ENCODE measurements at regions not wholly inside any gene's neighbourhood (a gene's known extent, or its start where the extent isn't known, plus 50 kb on each side); places are given as distances from the start of the nearest gene placed in this dataset.
"Not testable (repeated sequence)": the region's sequence is repeated elsewhere in the genome, so short reads cannot be mapped to it uniquely, and the experiment has no call there.

DNA sequence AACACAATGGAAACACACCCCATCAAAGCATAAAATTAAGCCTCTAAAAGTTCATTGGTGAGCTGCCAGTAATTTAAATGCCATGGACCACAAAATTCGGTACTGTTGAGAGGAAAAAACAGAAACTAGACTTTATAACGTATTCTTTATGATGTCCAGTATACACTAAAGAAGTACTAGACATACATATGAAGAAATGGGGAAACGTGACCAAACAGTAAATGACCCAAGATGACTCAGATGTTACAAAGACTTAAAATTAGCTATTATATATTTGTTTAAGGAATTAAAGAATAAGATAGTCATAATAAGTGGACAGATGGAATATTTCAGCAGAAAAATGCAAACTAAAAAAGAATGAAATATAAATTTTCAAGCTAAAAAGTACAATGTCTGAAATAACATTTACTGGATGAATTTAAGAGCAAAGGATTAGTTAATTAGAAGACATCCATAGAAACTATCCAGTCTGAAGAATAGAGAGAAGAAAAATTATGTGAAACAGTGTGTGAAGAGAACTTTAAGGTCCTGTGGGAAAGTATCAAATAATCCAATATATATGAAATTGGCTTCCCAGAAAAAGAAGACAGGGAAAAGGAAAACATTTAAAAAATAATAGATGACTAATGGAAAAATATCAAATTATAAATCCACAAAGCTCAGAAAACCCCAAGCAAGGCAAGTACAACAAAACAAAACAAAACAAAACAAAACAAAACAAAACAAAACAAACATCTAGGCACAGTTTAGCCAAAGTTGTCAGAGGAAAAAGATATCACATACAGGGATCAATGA is 69.4 kb downstream of the SAMD9 start:
- no peak for ATAC-seq

DNA sequence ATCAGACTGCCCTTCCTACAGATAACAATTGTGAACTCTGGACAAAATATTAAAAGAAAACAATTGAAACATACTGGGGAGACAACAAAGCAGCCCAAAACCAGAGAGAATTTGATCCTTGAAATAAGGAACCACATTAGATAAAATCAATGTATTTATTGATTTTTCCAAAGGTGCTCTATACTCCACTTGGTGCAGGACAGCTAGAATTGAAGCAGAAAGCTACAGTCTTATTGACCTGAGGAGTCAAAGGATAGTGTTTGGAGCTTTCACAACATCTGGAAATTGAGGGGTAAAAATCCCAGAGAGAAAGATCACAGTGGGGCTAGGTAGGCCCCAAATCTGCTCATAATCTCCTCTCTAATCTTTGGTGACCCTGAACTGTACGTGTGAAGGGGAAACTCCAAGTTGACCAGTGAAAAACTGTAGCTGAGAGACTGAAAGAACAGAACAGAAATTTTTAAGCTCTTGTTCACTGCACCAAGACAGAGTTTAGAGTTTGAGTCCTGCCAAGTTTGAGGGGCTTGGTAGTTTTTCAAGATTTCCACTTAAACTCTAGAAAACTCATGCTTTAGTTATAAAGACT is 70.2 kb downstream of the SAMD9 start:
- no peak for ATAC-seq

DNA sequence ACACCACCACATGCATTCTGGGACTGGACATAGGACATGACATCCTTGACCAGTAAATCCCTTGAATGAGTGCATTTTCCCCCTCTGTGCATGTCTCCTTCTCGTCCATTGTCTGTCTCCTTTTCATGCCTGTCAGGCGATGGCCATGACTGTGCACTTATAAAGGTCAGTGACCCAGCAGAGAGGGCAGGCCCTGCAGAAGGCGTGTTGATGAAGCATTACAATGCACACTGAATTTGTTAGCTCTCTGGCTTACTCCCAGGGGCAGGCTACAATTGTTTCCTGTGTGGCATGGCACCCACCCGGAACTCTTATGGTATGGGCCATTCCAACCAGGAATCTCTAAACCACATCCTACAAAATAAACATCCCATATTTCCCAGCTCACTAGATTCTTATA is 71.1 kb downstream of the SAMD9 start:
- no peak for ATAC-seq

DNA sequence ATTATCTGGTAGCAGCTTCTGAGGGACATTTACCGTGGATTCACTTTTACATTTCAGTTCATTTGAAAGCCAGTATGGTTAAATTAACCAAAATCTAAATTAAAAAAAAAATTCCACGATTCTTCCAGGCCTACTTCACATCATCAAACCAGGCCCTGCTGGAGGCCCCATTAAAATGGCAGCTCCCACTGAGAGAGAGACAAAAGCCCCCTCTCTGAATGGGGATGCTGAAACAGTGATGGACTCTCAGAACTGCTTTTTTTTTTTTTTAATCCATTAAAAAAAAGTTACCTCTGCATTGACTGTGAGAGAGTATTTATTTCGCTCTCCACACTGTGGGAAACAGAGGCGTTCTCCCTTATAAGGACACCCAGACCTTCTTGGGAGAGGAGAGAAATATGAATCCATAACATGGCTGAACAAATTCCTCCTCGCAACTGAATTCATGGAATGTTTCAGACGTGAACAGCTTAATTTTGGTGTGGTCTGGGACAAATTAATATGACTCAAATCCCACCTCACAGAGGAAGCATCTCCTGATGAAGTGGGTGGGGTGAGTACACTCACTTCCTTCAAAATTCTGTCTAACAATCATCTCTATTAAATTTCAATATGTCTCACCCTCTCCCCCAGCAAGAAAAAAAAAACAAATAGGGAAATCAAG is 73.5 kb downstream of the SAMD9 start:
- no peak for ATAC-seq

DNA sequence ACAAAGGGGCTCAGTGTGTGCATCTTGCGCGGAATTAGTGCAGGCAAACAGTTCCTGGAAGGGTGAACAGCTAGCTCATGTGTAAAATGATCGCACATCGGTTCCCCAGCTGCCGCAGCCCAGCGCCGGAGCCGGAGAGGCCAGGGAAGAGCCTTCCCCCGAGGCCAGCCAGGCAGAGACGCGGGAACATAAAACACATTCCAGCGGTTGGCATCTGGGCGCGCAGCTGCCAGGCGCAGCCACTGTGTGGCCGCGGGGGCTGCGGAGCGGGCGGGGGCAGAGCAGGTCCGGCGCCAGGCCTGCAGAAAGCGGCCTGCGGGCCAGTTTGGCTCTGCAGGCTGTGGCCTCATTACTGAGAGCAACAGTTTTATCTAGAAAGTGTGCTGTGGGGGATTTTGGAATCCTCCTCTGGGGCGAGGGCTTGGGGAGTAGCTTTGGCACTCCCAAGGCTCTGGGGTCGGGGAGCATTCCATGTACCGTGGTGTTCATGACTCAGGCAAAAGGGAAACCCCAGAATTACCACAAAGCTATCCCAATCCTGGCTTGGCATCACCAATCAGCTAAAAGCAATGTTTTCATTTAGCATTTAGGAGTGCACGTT is 74.3 kb downstream of the SAMD9 start:
- ATAC-seq = no peak

DNA sequence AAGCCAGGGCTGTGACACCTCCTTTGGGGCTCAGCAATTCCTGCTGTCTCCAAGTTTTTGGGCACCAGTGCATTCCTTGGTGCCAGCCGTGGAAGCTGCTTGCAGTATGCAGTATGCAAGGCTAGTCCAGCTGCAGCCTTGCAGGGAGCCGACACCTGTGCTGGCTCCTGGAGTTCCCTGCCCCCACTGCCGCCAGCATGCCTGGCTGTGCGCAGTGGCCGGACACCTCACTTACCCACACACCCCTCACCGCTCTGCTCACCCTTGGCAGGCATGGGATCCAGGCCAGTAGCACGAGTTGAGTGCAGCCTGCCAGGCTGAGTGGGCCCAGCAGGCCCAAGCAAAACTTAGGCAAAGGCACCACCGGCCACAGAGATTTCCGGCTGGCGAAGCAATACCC is 77.4 kb downstream of the SAMD9 start:
- ATAC-seq = no peak

DNA sequence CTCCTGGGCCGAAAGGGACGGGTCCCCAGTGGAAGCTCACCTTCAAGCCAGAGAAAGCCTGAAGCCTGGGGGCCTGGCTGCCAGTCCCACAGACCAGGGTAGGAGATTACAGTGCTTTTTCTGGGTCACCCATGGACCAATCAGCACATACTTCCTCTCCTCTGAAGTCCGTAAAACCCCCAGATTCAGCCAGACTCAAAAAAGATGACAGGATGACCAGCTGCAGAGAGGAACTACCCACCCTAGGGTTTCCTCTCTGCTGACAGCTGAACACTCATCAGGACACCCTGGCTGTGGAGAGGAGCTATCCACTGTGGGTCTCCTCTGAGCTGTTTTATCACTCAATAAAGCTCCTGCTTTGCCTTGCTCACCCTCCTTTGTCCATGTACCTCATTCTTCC is 78.0 kb downstream of the SAMD9 start:
- ATAC-seq = no peak

DNA sequence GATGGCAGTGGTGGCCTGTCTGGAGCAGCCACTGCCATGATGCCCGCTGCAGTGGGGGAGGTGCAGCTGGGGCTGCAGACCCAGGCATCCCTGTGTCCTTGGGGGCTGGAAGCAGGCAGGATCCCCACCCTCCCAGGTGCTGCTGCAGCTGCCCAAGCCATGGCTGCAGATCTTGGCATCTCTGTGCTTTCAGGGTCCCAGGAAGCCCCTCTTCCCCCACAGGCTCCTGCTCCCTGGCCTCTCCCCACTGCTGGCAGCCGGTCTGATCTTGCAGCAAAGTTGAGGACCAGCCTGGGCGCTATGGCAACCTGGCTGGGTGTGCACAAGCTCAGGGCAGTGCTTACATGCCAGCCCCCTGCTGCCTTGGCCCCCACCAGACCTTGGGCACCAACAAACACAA is 78.5 kb downstream of the SAMD9 start:
- ATAC-seq = no peak

DNA sequence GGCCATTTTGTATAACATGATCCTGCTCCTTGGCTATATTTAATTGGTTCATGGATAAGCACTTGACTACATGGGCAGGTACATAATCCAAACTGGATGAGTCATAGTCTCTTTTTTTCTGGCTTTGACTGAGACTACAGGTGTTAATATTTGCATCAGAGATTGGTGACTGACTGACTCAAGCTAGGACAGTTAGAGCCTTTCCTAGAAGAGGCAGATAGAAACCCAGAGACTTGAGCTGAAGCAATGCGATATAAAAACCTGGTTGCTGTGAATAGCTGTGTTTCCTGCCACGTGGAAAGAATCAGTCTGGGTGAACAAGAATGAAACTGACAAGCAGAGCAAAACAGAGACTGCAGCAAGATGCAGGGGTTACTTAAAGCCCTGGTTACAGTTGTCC is 81.0 kb downstream of the SAMD9 start:
- peak; percentile 94 to 96 for ATAC-seq

DNA sequence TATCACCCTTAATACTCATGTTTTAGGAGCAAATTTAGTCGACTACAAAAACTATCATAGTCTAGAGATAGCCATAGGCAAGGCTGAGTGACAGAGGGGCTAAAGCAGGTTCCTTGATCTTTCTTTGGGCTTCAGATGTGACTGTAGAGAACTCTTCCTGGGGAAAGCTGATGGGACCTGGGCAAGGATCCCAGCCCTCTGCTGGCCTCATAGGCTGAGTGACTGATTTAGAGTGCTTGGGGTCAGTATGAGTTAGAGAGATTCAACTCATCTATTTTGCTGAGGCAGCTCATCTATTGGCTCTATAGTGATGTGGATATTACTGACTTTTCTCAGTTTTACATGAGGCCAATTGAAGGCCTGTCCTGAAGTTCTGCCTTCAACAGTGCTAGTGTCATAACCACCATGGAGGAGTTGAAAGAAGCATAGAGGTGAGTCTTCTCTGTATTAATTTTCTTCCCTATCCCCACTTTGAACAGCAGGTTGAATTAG is 81.6 kb downstream of the SAMD9 start:
- peak; percentile 5 to 20 for ATAC-seq

DNA sequence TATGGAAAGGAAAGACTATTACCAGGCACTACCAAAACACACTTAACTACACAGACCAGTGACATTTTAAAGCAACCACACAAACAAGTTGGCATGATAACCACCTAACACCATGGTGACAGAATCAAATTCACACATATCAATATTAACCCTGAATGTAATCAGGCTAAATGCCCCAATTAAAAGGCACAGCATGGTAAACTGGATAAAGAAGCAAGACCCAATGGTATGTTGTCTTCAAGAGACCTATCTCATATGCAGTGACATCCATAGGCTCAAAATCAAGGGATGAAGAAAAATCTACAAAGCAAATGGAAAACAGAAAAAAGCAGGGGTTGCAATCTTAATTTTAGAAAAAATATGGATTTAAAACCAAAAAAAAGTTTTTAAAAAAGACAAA is 86.0 kb downstream of the SAMD9 start:
- ATAC-seq = no peak

DNA sequence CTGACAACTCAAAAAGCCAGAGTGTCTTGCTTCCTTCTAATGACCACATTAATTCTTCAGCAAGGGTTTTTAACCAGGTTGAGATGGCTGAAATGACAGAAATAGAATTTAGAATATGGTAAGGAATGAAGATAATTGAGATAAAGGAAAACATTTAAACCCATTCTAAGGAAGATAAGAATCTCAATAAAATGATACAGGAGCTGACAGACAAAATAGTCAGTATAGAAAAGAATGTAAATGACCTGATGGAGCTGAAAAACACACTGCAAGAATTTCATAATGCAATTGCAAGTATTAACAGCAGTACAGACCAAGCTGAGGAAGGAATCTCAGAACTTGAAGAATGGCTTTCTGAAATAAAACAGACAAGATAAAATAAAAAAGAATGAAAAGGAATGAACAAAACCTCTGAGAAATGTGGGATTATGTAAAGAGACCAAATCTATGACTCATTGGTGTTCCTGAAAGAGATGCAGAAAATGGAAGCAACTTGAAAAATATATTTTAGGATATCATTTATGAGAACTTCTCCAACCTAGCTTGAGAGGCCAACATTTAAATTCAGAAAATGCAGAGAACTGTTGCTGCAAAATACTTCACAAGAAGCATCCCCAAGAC is 87.1 kb downstream of the SAMD9 start:
- no peak for ATAC-seq

DNA sequence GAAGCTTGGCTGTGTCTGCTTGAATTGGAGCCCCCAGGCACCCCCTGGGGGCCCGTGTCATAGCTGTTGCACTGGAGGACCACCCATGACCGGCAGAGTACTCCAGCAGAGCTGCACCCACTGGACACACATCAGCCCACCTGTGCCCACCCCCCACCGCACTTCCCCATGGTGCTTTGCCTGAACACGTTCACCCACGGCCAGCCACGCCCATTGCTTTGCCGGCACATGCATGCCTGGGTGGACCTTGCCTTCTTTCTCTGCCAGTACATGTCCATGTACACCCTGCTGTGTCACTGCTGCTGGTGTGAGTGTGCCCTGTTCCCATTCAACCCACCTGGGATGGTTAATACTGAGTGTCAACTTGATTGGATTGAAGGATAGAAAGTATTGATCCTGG is 88.7 kb downstream of the SAMD9 start:
- ATAC-seq = no peak

DNA sequence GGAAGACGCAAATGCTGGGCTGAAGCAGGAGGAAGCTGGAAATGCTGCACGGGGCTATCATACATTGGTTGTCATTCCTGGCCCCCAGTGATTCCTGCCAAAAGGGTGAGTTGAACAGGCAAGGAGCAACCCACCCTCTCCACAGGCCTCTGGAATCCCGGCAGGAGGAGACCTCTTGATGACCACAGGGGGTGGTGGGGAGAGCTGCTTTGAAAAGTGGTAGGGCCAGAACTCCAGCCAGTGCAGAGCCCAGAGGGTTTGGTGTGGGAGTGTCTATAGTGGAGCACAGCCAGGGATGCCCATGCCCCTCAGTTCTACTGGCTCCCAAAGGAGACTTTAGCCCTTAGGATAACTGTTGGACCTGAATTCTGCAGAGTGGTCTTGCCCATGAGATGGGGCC is 89.2 kb downstream of the SAMD9 start:
- ATAC-seq = no peak

DNA sequence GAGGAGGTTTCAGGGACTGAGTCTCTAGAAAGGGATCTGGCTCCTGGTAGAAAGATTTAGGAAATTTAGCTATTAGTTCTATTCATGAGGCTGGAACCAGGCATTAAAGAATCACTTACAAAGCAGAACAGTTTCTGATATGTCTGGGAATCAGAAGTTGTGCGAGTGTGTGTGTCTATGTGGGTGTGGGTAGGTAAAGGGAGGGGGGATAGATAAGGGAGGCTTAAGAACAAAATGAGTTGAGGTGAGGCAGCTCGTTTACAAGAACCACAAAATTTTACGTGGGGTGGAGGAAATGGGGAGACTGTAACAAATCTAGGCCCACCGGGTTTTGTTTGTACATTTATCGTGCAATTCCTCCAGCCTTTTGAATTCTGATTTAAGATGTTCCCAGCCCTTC is 90.7 kb downstream of the SAMD9 start:
- ATAC-seq = no peak

DNA sequence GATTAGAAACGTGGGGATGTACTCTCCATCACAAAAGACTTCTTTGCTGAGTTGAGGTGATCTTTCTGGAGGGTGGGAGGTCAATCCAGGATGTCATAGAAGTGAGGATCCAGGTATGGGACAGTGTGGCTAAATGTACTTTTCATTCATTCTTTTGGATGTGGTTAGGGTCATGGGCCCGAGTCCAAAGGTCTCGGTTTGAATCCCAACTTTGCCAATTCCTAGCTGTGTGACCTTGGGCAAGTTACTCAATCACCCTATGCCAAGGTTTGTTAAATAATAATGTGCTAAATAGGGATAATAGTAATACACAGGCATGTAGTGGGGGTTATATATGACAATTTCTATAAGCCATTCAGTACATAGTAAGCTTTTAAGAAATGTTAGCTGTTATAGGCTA is 91.4 kb downstream of the SAMD9 start:
- ATAC-seq = no peak

DNA sequence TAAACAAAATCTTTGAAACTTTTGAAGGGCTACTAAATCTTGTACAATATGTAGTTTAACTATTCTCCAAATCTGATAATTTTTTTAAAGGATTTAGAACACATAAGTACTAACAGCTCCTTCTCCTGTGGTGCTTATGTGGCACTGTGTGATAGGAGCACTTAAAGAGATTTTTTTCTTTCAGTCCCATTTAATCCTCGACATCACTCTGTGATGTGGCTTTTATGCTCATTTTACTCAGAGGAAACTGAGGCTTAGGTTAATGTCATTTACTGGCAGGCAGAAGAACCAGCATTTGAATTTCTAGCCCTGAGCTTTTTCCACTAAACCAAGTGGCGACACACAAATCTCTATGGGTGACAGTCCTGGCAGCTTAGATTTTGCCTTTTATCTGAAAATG is 92.4 kb downstream of the SAMD9 start:
- no peak for ATAC-seq

DNA sequence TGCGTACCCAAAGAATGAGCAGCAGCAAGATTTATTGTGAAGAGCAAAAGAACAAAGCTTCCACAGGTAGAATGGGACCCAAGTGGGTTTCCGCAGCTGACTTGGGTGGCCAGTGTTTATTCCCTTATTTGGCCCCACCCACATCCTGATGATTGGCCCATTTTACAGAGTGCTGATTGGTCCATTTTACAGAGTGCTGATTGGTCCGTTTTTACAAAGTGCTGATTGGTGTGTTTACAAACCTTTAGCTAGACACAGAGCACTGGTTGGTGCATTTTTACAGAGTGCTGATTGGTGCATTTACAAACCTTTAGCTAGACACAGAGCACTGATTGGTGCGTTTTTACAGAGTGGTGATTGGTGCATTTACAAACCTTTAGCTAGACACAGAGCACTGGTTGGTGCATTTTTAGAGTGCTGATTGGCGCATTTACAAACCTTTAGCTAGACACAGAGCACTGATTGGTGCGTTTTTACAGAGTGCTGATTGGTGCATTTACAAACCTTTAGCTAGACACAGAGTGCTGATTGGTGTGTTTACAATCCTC is 94.8 kb downstream of the SAMD9 start:
- ATAC-seq = not testable (repeated sequence)

DNA sequence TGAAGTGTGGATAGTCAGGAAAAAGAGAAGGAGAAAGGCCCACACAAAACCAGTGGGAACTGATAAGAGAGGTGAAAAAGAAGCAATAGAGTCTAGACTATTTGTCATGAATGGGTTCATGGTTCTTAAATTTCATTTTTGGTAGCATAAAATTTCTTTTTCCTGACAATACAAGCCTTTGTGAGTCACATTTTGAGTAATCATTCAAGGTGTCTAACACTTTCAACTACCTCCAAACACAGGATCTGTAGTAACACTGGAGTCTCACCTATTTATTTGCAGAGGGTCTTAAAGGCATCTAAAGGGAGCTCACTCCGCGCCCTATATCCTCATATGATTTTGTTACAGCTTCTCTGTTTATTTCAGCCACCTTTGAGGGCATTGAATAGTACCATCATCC is 96.0 kb downstream of the SAMD9 start:
- no peak for ATAC-seq

DNA sequence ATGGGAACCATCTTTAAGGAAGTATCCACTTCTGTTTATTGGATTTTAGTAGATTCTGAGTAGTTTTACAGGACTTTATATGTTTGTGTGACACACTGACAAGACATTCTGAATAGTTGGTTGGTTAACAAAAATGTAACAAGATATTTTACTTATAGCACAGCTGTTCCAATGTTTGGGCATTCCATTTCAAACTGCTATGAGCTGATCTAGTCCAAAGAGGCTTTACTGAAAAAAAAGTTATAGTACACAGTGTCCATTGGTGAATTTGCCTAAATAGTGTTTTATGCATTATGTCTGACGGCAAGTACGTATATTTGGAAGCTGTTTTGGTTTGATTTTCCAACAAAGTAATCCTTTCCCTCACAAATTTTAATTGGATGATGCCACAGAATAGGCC is 99.1 kb downstream of the SAMD9 start:
- ATAC-seq = no peak

DNA sequence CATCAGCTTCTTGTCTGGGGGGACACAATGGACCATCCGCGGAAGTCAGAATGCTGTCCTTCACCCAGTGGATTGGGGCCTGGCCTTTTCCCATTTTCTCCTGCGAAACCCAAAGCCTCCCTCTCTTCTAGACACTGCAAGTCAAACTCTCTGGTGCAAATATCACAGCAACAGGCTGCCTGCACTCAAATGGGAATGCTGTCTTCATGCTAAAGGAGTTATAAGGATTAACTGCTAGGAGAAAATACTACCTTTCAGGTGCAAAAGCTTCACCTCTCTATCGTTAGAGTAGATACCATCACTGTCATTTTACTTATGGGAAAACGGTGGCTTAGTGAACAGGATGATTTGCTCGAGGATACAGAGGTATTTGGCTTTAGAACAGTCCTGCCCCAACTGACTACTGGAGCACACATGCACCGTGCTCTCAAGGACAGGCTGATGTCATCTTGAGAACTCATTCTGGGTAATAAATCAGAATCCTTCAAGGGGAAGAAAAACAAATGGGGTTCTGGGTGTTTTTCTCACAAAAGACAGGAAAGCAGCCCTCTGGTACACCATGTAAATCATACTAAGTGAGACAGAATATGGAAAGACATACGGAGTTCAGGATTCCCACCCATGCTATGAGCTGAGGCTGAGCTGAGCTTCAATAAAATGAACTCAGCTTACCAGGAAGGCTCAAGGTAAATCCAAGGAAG is 100.9 kb downstream of the SAMD9 start:
- ATAC-seq = no peak

DNA sequence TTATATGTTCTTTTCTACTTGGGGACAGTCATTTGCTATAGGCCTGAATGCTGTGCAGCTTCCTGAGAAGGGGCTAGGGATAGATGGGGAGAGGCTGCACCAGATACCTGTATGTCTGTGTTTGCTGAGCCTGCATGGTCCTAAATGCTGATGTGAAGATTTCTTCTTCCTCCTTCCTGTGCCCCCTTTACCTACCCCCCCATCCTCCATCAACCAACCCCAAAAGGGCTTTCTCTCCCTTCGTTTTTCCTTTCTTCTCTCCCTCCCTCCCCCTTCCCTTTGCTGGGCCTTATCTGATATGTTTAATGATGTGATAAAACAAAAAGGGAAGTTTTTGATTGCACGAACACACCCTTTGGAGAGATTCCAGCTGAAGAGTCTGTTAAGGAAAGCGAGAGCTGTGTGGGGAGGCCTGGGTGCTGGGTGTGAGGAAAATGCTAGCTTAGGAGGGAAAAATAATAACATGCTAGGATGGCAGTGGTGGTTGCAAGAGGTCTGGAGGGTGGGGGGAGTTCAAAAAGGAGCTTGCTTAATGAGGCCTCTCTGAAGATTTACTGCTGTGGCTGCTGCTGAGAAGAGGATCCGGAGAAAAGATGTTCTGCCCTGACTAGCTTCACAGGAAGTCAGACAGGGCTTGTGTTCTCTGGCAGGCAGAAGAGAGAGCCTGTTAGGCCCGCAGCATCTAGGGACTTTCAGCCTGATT is 101.8 kb downstream of the SAMD9 start:
- no peak for ATAC-seq

Measured in activated CD4-positive, CD25-positive, alpha-beta regulatory T cell treated with anti-CD3 and anti-CD28 coated beads, Interleukin-2, amount 50 U/mL, for 24 hours (primary cell).